Adipocyte (in vitro differentiated cells): ENCODE measurements at regions not wholly inside any gene's neighbourhood (a gene's known extent, or its start where the extent isn't known, plus 50 kb on each side); places are given as distances from the start of the nearest gene placed in this dataset.

Source experiments
- DNase-seq: peaks from one replicate; pipeline ENCODE4 v3.0.0-alpha.2; 2015; ENCODE audit warnings: low read depth
- H3K27me3 ChIP-seq: replicated peaks from 2 replicates; pipeline ENCODE4 v1.7.0; 2013; ENCODE audit warnings: mild to moderate bottlenecking, low read length, moderate library complexity; ENCODE audit not compliant: control insufficient read depth, insufficient read depth
- H3K36me3 ChIP-seq: 2 replicates; pipeline ENCODE4 v1.7.0; 2013; ENCODE audit warnings: low read length, mild to moderate bottlenecking, moderate library complexity; ENCODE audit not compliant: control insufficient read depth, insufficient read depth, severe bottlenecking
- H3K4me1 ChIP-seq: 2 replicates; pipeline ENCODE4 v1.7.0; 2013; ENCODE audit warnings: mild to moderate bottlenecking, low read length, moderate library complexity; ENCODE audit not compliant: control insufficient read depth, insufficient read depth
- H3K4me3 ChIP-seq: 2 replicates; pipeline ENCODE4 v1.7.0; 2013; ENCODE audit warnings: mild to moderate bottlenecking, low read length, moderate library complexity
- H3K9ac ChIP-seq: 2 replicates; pipeline ENCODE4 v1.7.0; 2013; ENCODE audit warnings: mild to moderate bottlenecking, low read length, moderate library complexity
- H3K9me3 ChIP-seq: 2 replicates; pipeline ENCODE4 v1.7.0; 2013; ENCODE audit warnings: mild to moderate bottlenecking, low read length, moderate library complexity; ENCODE audit not compliant: control insufficient read depth

GRCh38 chr3:7953449-7954014 is 548.1 kb upstream of the LMCD1 start:
- H3K9ac ChIP-seq: no peak overlapping the region
- DNase-seq: no peak
- no peaks in the 10 kb centered on the region for H3K9me3 ChIP-seq

GRCh38 chr3:7957024-7957423 is 544.6 kb upstream of the LMCD1 start:
- Histone ChIP-seq H3K9ac (no peak overlapping the region), H3K36me3 (no peaks in the 10 kb centered on the region), H3K9me3 (no peaks in the 10 kb centered on the region), H3K27me3 (no peaks in the 10 kb centered on the region), H3K4me1 (no peaks in the 10 kb centered on the region), H3K4me3 (no peak overlapping the region)
- no peak for DNase-seq

More at GRCh38 chr3:7953449-7954014, 548.1 kb upstream of the LMCD1 start:
- Histone ChIP-seq H3K36me3 (no peaks in the 10 kb centered on the region), H3K27me3 (no peaks in the 10 kb centered on the region), H3K4me3 (no peak overlapping the region), H3K4me1 (no peaks in the 10 kb centered on the region)

GRCh38 chr3:7959094-7959493 is 542.5 kb upstream of the LMCD1 start:
- H3K4me3 ChIP-seq: no peak overlapping the region
- H3K36me3 ChIP-seq: no peaks in the 10 kb centered on the region
- H3K9ac ChIP-seq: no peak overlapping the region
- no peaks in the 10 kb centered on the region for H3K27me3 ChIP-seq
- no peaks in the 10 kb centered on the region for H3K9me3 ChIP-seq
- no peak for DNase-seq
- no peaks in the 10 kb centered on the region for H3K4me1 ChIP-seq

- no peak overlapping the region for H3K4me3 ChIP-seq
- H3K36me3 ChIP-seq: no peaks in the 10 kb centered on the region
- H3K9ac ChIP-seq: no peak overlapping the region
- H3K9me3 ChIP-seq: no peaks in the 10 kb centered on the region
- no peaks in the 10 kb centered on the region for H3K27me3 ChIP-seq
- no peaks in the 10 kb centered on the region for H3K4me1 ChIP-seq
- no peak for DNase-seq
These were observed 541.0 kb upstream of the LMCD1 start for GRCh38 chr3:7960601-7961000.

GRCh38 chr3:7962301-7962700 is 539.3 kb upstream of the LMCD1 start:
- H3K4me1 ChIP-seq: no peaks in the 10 kb centered on the region
- no peak overlapping the region for H3K4me3 ChIP-seq
- H3K27me3 ChIP-seq: no peaks in the 10 kb centered on the region
- H3K9ac ChIP-seq: no peak overlapping the region
- H3K9me3 ChIP-seq: no peaks in the 10 kb centered on the region
- H3K36me3 ChIP-seq: no peaks in the 10 kb centered on the region
- DNase-seq: no peak

GRCh38 chr3:7964899-7965298 is 536.7 kb upstream of the LMCD1 start:
- Histone ChIP-seq H3K4me1 (no peaks in the 10 kb centered on the region), H3K27me3 (no peaks in the 10 kb centered on the region), H3K9ac (no peak overlapping the region), H3K36me3 (no peaks in the 10 kb centered on the region), H3K4me3 (no peak overlapping the region), H3K9me3 (no peaks in the 10 kb centered on the region)
- DNase-seq: no peak

- no peak for DNase-seq
- H3K9ac ChIP-seq: no peak overlapping the region
- H3K36me3 ChIP-seq: no peaks in the 10 kb centered on the region
- no peaks in the 10 kb centered on the region for H3K27me3 ChIP-seq
- H3K4me3 ChIP-seq: no peak overlapping the region
- H3K9me3 ChIP-seq: no peaks in the 10 kb centered on the region
- peaks cover 3% of the 10 kb centered on the region for H3K4me1 ChIP-seq
These were observed 528.6 kb upstream of the LMCD1 start for GRCh38 chr3:7973006-7973405.

- DNase-seq: no peak
- Histone ChIP-seq H3K9ac (no peak overlapping the region), H3K36me3 (no peaks in the 10 kb centered on the region), H3K4me1 (peaks cover 3% of the 10 kb centered on the region), H3K27me3 (no peaks in the 10 kb centered on the region), H3K4me3 (no peak overlapping the region), H3K9me3 (no peaks in the 10 kb centered on the region)
These were observed 524.2 kb upstream of the LMCD1 start for GRCh38 chr3:7977245-7978086.

- Histone ChIP-seq H3K4me1 (peaks cover 3% of the 10 kb centered on the region), H3K9ac (no peak overlapping the region), H3K4me3 (no peak overlapping the region), H3K36me3 (no peaks in the 10 kb centered on the region), H3K27me3 (no peaks in the 10 kb centered on the region), H3K9me3 (no peaks in the 10 kb centered on the region)
- DNase-seq: no peak
These were observed 523.6 kb upstream of the LMCD1 start for GRCh38 chr3:7978087-7978422.

GRCh38 chr3:7982126-7982525 is 519.5 kb upstream of the LMCD1 start:
- no peak for DNase-seq
- Histone ChIP-seq H3K4me3 (no peak overlapping the region), H3K36me3 (no peaks in the 10 kb centered on the region), H3K9me3 (no peaks in the 10 kb centered on the region), H3K27me3 (no peaks in the 10 kb centered on the region), H3K4me1 (peaks cover 3% of the 10 kb centered on the region), H3K9ac (no peak overlapping the region)

GRCh38 chr3:7999384-7999783 is 502.2 kb upstream of the LMCD1 start:
- no peak overlapping the region for H3K4me3 ChIP-seq
- no peaks in the 10 kb centered on the region for H3K36me3 ChIP-seq
- no peaks in the 10 kb centered on the region for H3K4me1 ChIP-seq
- no peak overlapping the region for H3K9ac ChIP-seq
- DNase-seq: no peak
- H3K9me3 ChIP-seq: peaks cover 4% of the 10 kb centered on the region
- H3K27me3 ChIP-seq: no peaks in the 10 kb centered on the region

- Histone ChIP-seq H3K4me1 (no peaks in the 10 kb centered on the region), H3K27me3 (no peaks in the 10 kb centered on the region), H3K36me3 (no peaks in the 10 kb centered on the region), H3K4me3 (no peak overlapping the region), H3K9me3 (no peaks in the 10 kb centered on the region), H3K9ac (no peak overlapping the region)
- no peak for DNase-seq
These were observed 500.3 kb upstream of the LMCD1 start for GRCh38 chr3:8001307-8001706.
